Body of pancreas (tissue), 4 donors: ENCODE measurements at regions not wholly inside any gene's neighbourhood (a gene's known extent, or its start where the extent isn't known, plus 50 kb on each side); places are given as distances from the start of the nearest gene placed in this dataset.
"Not testable (repeated sequence)": the region's sequence is repeated elsewhere in the genome, so short reads cannot be mapped to it uniquely, and the experiment has no call there.

ENCODE experiments used
- ATAC-seq: fragments of 150-250 bp; one replicate; pipeline ENCODE4 v1.9.1; 2016
- DNase-seq, 4 donors: peaks; one replicate each; pipeline ENCODE4 v3.0.0-alpha.2; 2019
- H3K27ac ChIP-seq, 4 donors: fragments of 200-600 bp; sonication (generic); 1 replicate in 3 of 4; 2 replicates in 1 of 4; pipeline versions ENCODE4 v1.5.1 to v1.6.1; 2016 to 2019; ENCODE audit warnings: mild to moderate bottlenecking in 1 of 4, mixed read lengths in 1 of 4, moderate library complexity in 1 of 4
- H3K27me3 ChIP-seq, 2 donors: fragments of 200-600 bp; sonication (generic); one replicate each; pipeline ENCODE4 v1.6.0; 2016; ENCODE audit warnings: mild to moderate bottlenecking in 1 of 2
- H3K36me3 ChIP-seq, 2 donors: fragments of 200-600 bp; sonication (generic); replicated peaks in 1 of 2; 2 replicates each; pipeline ENCODE4 v1.5.1; 2016; ENCODE audit warnings: low read depth in 2 of 2; ENCODE audit not compliant: insufficient read depth in 1 of 2
- H3K4me1 ChIP-seq: fragments of 200-600 bp; sonication (generic); one replicate; pipeline ENCODE4 v1.6.0; 2016
- H3K4me3 ChIP-seq, 2 donors: fragments of 200-600 bp; sonication (generic); 1 replicate in 1 of 2; 2 replicates in 1 of 2; pipeline ENCODE4 v1.5.1; 2016 to 2019
- H3K9me3 ChIP-seq, 3 donors: fragments of 200-600 bp; sonication (generic); 1 replicate in 2 of 3; 2 replicates in 1 of 3; pipeline ENCODE4 v1.5.1; 2016
- POLR2A ChIP-seq, 3 donors: fragments of 450-650 bp; IDR thresholded peaks; one replicate each; pipeline ENCODE4 v1.6.1; 2016; ENCODE audit warnings: antibody characterized with exemption in 3 of 3, mild to moderate bottlenecking in 2 of 3
- WGBS, 2 donors: methylation state at CpG; one replicate each; pipeline ENCODE4 v1.1.5; 2017; 5-methylcytosine and 5-hydroxymethylcytosine counted together
- intact Hi-C: fragments of 100-400 bp; cut with DNase I; formaldehyde crosslinking; loops from one replicate; pipeline ENCODE4 v1.15.1; 2023
- TF ChIP-seq, protein P1 (sequence below), 7 experiments: fragments of 450-650 bp in 4 of 7; fragments of 200-600 bp in 3 of 7; sonication (generic) in 3 of 7; IDR thresholded peaks; one replicate each; pipeline ENCODE4 v1.5.1; 2016 to 2019; ENCODE audit warnings: antibody characterized with exemption in 7 of 7

- H3K36me3 ChIP-seq: no peaks in the 10 kb centered on the region
- no peak overlapping the region for H3K27ac ChIP-seq
- DNase-seq (no peak), ATAC-seq (no peak)
- no peak overlapping the region for H3K4me3 ChIP-seq
- TF ChIP-seq, protein P1, sequence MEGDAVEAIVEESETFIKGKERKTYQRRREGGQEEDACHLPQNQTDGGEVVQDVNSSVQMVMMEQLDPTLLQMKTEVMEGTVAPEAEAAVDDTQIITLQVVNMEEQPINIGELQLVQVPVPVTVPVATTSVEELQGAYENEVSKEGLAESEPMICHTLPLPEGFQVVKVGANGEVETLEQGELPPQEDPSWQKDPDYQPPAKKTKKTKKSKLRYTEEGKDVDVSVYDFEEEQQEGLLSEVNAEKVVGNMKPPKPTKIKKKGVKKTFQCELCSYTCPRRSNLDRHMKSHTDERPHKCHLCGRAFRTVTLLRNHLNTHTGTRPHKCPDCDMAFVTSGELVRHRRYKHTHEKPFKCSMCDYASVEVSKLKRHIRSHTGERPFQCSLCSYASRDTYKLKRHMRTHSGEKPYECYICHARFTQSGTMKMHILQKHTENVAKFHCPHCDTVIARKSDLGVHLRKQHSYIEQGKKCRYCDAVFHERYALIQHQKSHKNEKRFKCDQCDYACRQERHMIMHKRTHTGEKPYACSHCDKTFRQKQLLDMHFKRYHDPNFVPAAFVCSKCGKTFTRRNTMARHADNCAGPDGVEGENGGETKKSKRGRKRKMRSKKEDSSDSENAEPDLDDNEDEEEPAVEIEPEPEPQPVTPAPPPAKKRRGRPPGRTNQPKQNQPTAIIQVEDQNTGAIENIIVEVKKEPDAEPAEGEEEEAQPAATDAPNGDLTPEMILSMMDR (IDR thresholded peaks at IDR 0.05): no peak
- TF ChIP-seq POLR2A (IDR thresholded peaks at IDR 0.05): no peak
- 77% methylated on average over 6 of the region's 6 CpGs for WGBS, 2 donors
- H3K4me1 ChIP-seq: no peaks in the 10 kb centered on the region
- H3K27me3 ChIP-seq: no peaks in the 10 kb centered on the region
- no peaks in the 10 kb centered on the region for H3K9me3 ChIP-seq
- intact Hi-C loops: no loop called here
These were observed 217.4 kb upstream of the PDE3A start for GRCh38 chr12:20150835-20151422.

DNA sequence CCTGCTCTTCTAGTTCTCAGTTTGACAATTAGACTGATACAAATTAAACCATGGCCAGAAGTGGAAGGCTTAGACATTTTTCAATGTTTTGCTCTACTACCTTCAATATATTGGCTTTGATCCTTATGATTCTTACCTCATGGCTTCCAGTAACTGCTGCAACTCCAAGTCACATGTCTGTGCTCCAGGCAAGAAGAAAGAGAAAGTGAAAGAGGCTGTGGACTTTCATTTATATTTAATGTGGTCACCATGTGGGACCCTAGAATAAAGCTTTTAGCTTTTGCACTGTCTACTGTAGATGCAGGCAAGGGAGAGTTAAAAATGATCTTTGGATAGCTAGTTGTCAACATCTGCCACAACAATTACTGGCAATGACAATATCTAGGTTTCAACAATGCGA is 214.3 kb upstream of the PDE3A start:
- H3K27ac ChIP-seq: no peak overlapping the region
- H3K4me1 ChIP-seq: no peaks in the 10 kb centered on the region
- ATAC-seq (no peak), DNase-seq (no peak)
- WGBS, 2 donors: 83 to 88% methylated on average over 1 of the region's 1 CpG
- H3K27me3 ChIP-seq: no peaks in the 10 kb centered on the region
- no peaks in the 10 kb centered on the region for H3K9me3 ChIP-seq
- no peak overlapping the region for H3K4me3 ChIP-seq
- no peaks in the 10 kb centered on the region for H3K36me3 ChIP-seq
- intact Hi-C loops: no loop called here
- TF ChIP-seq, protein P1 (IDR thresholded peaks at IDR 0.05): no peak
- TF ChIP-seq POLR2A (IDR thresholded peaks at IDR 0.05): no peak

- intact Hi-C loops: no loop called here
- Histone ChIP-seq H3K9me3 (no peaks in the 10 kb centered on the region), H3K4me1 (no peaks in the 10 kb centered on the region), H3K4me3 (no peak overlapping the region), H3K27me3 (no peaks in the 10 kb centered on the region), H3K27ac (no peak overlapping the region), H3K36me3 (no peaks in the 10 kb centered on the region)
- no peak for DNase-seq
- no peak for ATAC-seq
- no peak for TF ChIP-seq POLR2A (IDR thresholded peaks at IDR 0.05)
- TF ChIP-seq, protein P1 (IDR thresholded peaks at IDR 0.05): no peak
- WGBS, 2 donors: 61 to 85% methylated on average over 1 of the region's 1 CpG
These were observed 213.0 kb upstream of the PDE3A start for GRCh38 chr12:20155374-20155773.

DNA sequence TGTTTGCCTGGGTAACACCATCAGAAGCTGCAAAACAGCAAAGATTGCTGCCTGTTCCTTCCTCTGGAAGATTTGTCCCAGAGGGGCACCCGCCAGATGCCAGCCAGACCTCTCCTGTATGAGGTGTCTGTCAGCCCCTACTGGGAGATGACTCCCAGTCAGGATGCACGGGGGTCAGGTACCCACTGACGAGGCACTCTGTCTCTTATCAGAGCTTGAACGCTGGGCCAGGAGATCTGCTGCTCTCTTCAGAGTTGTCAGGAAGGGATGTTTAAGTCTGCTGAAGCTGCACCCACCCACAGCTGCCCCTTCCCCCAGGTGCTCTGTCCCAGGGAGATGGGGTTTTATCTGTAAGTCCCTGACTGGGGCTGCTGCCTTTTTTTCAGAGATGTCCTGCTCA is 207.4 kb upstream of the PDE3A start:
- not testable (repeated sequence) for ATAC-seq
- 68 to 78% methylated on average over 1 to 4 of the region's 4 CpGs for WGBS, 2 donors

GRCh38 chr12:20174528-20175175 is 193.7 kb upstream of the PDE3A start:
- Histone ChIP-seq H3K9me3 (no peaks in the 10 kb centered on the region), H3K27me3 (no peaks in the 10 kb centered on the region), H3K4me3 (no peak overlapping the region), H3K4me1 (peaks cover 16% of the 10 kb centered on the region), H3K36me3 (no peaks in the 10 kb centered on the region), H3K27ac (no peak overlapping the region)
- no peak for TF ChIP-seq POLR2A (IDR thresholded peaks at IDR 0.05)
- TF ChIP-seq, protein P1 (IDR thresholded peaks at IDR 0.05): no peak
- ATAC-seq (no peak), DNase-seq (no peak)
- WGBS, 2 donors: 90 to 92% methylated on average over 8 to 9 of the region's 9 CpGs
- intact Hi-C loops: no loop called here

More for the DNA sequence above, 207.4 kb upstream of the PDE3A start:
- DNase-seq, H3K27me3 ChIP-seq, H3K9me3 ChIP-seq, intact Hi-C loops, H3K36me3 ChIP-seq, H3K4me1 ChIP-seq, H3K27ac ChIP-seq, H3K4me3 ChIP-seq: not testable (repeated sequence)
